HG03139 (cell line): ENCODE measurements at regions not wholly inside any gene's neighbourhood (a gene's known extent, or its start where the extent isn't known, plus 50 kb on each side); places are given as distances from the start of the nearest gene placed in this dataset.

Experiments used
- ATAC-seq: cut with Tn5 transposase; IDR thresholded peaks from one replicate; pipeline ENCODE4 v1.9.1; 2021; ENCODE audit not compliant: unreplicated experiment

DNA sequence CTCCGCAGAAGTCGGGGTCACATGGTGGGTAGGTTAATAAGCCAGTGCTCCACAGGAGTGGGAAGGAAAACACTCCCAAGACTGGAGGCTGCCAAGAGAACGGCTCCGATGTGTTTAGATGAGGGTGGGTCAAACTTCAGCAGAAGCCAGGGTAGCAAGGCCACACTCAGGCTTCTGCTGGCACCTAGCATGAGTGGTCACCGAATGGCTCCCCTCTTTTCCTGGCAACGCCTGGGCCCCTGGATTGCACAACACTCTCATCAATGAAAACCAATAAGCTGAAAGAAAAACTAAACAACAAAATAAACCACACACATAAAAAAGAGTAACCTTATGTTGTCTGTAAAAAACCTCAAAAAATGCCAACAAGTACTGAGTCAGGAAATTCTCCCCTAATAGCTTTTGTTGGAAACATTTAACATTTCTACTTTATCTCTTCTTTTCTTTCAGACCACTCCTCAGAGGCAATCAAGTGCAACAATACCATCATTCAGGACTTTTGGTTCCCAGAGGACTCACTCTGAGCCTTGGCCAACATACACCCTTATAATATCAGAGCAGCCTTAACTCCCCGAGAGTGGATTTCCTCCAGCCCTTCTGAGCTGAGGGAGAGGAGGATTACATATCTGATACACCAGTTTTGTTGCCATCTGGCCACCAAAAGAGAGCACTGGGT is 279.9 kb downstream of the ENC1 start:
- ATAC-seq, result no peak

DNA sequence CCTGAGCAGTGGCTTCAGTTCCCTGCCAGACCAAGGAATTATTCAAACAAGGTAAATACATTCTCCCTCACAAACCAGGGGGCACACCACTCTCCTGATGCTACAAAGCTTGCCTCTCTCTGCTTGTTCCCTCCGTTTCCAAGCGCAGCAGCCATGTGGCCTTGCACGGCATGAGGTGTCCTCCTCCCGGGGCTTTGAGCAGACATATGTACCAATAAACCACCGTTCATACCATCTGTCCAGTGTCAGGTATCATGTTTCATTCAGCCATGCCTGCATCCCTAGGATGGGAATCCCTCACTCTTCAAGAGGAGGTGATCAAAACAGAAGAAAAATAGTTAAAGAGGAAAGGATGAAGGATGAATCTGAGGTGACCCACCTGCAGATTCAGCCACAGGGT is 282.7 kb downstream of the ENC1 start:
- ATAC-seq, result no peak

DNA sequence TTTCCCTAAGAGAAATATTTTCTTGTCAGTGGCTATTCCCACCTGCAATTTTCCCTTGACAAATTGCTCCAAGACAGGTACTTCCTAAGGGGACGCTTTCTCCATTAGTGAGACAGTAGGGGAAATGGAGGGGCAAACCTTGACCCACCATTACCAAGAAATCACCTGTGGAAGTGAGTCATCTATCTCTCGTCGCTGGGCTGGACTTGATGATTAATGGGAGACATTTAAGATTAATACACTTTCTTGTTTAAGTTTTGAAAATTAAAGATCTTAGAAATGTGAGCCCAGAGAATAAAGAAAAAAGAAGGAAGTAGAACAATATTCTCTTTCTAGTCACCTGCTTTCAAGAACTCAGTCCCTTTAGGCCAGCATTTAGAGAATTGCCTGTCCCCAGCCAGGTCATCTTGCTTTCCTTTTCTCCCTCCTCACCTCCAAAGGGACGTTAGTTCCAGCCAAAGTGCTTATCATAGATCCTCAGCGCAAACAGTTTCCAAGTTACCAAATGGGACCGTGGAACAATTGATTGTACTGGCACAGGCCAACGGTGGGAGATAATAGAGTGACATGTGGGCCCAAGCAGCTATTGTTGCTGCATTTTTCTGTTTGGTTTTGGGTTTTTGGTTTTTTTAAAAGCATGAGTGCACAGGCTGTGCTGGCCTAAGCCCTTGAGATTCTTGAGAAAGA is 284.4 kb downstream of the ENC1 start:
- ATAC-seq, result no peak

DNA sequence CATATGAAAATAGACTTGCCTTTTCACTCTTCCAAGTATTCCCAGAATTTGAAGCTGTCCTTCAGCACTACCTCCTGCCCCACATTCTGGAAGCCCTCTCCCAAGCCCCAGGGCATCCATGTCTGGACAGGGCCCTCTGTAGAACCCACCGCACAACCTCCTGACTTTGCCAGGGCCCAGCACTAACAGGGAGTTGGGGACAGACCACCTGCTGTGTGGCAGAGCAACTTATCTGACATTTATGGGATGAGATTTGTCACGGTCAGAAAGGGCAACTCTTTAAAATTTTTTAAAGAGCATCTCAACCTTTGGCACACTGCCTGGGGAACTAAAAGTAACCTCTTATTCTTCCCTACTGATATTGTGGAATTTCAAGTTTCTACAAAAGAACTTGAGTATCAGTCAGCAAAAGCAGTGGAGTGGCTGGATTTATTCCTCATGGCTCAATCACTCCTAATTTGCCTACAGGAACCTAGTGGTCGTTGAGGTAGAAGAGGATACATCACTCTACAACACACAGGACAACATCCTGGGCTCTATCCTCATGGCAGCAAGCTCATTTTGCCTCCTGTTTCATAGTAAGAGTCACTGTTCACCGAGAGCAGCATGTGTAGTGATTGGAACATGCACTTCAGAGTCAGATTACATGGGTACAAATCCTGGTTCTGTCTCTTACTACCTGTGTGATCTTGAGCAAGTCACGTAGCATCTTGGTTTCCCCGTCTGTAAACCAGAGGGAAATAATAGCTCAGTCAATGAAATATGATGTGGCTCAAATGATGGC is 285.3 kb downstream of the ENC1 start:
- no peak for ATAC-seq

DNA sequence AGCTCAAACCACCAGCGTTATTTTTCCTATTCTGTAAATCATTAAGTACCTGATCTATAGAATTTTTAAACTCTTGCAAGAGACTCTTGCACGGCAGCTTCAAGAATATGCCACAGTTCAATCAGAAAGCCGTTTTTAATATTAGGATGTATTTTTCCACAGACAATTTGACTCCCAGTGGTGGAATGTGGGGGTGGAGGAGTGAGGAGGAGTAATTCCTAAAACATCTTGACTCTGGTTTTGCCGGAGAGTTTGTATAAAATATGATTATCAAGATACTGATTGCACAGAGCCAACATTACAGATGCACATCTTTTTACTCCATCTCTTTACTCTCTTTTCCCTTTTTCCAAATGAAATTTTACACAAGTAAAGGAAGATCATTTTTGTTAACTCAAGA is 288.3 kb downstream of the ENC1 start:
- no peak for ATAC-seq

DNA sequence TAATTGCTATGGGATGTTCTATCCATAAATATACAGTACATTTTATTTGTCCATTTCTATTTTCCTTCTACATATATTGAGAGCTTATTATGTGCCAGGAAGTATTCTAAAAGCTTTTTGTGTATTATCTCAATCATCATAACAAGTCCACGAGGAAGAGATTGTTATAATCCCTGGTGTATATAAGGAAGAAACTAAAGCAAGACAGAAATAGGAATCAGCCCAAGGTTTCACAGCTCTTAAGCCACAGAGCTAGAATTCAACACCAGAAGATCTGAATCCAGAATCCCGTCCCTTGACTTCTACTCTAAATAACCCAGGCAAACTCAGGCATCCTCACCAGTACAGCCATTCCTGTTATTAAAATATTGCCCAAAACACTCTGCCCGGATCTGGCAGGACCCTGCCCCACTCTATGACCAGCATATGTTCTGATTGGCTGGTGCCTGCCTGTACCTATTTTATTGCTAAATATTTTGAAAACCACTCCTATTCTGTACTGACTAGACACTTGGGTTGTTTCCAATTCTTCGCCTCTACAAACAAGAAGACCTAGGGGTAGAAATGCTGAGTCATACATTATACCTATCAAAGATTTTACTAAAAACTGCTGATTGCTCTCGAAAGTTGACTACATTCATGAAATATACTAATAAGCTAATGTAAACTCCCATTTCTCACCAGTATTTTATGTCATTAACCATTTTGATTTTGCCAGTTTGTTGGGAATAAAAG is 297.4 kb downstream of the ENC1 start:
- no peak for ATAC-seq

DNA sequence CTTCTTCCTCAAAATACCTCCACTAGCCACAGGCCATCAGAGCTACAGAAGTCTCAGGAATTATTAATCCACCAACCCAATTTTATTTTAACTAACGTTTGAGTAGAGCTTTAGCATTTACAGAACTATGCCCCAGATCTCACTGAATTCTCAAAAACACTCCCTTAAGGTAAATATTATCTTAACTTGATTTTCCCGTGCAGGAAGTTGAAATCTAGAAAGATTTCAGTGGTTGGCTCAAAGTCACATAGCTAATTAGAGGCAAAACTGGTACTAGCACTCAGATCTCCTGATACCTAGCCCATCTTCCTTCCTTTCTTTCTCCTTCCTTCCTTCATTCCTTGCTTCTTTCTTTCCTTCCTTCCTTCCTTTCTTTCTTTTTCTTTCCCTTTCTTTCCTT is 298.3 kb downstream of the ENC1 start:
- ATAC-seq, result no peak

DNA sequence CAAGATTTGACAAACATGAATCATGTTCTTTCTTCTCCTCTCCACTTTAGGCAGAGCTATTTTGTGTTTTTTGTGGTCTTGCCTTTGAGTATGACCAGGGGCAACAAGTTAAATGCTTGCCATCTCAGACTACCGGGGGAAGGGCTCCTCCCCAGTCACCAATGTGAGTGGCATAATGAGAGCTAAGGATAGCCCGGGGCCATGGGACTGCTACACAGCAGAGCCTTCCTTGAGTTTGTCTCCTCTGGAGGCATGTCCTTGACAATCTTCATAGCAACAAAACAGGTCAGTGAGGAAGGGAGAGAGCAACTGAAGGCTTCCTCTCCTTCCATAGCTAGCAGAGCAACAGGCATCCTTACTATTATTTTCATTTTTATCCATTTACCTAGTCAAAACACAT is 299.3 kb downstream of the ENC1 start:
- ATAC-seq, result no peak

DNA sequence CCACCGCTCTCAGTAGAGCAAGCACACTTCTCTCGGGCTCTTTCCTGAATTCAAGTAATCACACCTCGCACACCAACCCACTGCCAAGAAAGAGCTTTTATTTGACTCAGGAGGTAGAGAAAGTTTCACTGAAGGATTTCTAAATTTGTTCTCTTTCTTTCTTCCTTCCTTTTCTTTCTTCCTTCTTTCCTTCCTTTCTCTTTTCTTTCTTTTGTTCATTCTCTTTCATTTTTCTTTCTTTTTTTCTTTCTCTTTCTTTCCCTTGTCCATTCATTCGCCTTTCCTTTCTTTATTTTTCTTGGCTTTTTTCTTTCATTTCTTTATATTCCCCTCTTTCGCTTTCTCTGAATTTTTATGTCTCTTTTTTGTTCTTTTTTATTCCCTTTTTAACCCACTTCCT is 300.1 kb downstream of the ENC1 start:
- no peak for ATAC-seq

DNA sequence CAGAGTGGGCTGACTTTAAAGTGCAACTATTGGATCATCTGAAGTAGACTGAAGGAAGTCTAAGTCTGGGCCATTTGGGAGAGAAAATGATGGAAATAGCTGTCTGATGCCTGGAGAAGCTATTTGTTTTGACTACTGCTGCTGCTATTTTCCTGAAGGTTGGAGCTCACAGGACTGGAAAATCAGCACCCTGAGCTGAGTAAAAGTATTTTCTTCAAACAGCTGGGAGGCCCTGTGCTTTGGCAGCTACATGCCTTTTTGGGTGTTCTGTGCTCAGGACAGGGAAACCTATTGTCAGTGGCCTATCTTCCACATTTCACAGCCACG is 302.6 kb downstream of the ENC1 start:
- no peak for ATAC-seq

DNA sequence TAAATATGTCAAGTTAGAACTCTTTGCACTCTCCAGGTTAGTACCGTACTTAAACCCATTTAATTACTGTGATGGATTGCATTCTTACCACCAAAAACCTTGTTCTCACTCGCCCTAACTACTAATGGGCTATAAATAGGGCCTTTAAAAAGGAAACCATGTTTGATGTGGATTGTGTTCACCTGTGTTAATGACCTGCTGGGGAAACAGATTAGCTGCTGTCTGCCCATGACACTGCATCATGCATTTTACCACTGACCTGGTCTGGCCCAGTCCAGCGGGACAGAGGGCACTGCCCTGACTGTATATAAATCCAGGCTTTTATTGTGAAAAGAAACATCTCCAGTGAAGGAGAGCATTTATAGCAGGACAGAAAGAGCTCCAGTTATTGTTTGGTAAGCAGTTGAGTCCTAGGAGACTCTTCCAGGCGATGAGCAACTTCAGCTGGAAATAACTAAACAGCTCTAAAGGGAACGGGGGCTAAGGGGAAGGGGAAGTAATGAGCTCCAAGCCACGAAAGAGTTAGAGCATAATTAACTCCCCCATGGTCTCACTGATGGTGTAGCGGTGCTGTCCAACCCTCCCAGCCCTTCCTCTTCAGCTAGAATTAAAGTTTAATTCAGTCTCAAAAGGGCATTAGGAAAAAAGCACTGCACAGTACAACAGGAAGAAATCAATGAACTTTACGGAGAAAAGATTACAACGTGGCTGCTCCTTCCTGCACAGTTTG is 303.1 kb downstream of the ENC1 start:
- no peak for ATAC-seq

DNA sequence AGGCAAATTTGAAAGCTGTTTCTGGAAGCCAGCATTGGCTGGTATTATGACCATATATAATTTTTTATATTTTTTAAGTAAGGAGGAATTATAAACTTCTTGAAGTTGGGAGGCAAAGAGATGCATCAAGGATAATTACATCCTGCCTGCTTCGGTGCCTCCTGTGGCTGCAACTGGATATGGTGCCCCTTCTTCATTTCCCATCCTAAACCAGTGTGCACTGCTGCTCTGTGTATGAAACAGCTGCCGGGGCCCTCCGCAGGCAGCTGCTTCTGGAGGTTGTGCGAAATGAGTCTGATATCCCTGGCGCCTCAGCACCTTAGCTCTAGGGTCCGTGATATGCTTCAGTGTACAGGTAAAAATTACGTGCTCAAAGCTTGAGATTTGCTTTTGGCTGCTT is 304.2 kb downstream of the ENC1 start:
- no peak for ATAC-seq

DNA sequence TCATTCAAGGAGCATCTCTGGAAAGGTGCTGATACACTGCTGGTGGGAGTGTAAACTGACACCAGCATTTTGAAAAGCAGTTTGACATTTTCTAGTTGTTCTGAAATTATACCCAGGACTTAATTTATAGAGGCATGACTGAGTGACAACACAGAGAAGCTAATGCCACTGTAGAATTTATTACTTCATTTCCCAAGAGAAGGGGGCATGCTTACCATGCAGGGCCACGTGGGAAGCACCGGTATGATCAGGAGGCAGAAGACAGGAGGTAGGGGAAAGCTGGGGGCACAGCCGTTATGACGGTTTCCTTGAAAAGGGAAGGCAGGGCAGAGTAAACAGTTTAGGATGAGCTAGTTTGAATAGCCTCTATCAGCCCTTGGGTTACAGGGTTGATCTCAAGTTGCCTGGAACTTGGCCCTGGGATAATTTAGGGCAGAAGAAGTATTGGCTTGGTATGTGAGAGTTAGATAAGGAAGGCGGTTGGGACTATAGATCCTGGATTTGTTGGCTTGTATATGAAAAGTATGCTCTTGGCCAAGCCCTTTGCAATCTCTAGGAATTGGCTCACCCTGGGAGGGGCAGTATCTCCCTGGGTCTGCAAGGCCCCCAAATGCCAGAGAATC is 305.7 kb downstream of the ENC1 start:
- ATAC-seq, result no peak

DNA sequence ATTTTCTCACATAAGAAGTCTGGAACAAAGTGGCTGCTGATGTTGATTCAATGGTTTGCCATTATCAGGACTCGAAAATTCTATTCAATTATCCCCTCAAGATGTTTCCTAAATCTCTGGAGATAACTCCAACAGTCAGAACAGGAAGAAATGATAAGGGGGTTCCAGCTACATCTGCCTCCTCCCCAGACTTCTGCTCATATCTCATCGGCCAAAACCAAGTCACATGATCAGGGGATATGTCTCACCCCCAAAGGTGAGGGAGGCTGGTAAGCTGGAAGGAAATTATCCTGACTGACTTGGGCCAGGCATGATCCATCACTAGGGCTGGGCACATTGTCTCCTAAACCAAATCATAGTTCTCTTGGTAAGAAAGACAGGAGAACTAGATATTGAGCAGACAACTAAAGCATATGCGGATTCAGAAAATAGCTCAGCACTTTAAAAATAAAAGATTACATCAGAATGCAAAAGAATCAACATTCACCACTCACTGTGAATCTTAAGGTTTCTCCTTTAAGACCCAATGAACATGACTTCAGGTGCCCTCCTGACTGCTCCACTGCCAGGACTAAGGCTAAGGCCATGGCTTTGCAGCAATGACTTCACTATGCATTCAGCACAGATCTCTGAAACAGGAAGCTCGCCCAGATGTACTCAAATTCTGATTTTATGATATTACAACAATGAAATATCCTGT is 306.3 kb downstream of the ENC1 start:
- ATAC-seq, result no peak

DNA sequence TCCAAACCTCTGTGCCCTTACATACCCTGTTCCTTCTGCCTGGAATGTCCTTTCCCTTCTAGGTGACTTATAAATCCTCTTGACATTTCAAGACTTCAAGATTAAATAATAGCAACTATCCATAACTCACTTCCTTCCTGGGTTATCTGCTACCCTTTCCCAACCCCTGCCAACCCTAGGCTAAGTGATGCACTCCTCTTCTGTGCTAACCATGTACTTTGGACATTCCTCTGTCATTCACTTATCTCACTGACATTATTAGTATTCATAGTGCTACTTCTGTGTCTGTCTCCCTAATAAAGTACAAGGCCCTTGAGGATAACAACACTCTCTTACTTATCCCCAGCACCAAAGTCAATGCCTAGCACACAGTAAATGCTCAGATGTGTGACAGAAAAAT is 307.1 kb downstream of the ENC1 start:
- ATAC-seq, result no peak

DNA sequence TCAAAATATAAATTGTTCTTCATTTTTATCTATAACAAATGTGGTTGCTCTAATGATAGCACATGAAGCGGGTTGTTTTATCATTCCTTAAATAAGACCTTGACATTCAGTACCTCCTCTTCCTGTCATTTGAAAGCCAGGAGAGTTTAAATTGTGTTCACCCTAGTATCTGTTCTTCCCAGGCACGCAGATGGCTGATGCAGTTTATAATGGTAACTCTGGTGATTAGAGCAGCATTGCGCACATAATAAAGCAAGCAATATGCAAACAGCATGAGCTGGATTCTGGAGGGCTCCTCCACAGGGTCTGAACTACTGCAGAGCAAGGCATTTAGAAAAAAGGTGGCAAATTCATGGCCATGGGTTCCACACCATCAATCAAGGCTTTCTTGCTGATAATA is 307.8 kb downstream of the ENC1 start:
- no peak for ATAC-seq

DNA sequence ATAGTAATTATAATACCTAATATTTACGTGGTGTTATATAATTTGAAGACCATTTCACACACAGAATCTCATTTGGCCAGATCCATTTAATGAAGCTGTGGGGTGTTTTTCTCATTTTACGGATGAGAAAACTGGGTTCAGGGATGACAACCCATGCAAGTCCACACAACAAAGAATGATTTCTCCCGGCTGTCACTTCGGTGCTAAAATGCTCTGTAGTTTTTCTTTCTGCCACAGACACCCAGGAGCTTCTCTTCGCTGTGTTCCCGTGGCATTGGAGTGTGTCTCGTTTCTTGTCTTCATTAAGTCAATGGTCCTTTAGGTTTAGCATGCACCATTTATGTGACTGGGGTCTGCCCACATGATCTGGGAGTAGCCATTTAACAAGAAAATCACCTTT is 308.5 kb downstream of the ENC1 start:
- ATAC-seq, result no peak

DNA sequence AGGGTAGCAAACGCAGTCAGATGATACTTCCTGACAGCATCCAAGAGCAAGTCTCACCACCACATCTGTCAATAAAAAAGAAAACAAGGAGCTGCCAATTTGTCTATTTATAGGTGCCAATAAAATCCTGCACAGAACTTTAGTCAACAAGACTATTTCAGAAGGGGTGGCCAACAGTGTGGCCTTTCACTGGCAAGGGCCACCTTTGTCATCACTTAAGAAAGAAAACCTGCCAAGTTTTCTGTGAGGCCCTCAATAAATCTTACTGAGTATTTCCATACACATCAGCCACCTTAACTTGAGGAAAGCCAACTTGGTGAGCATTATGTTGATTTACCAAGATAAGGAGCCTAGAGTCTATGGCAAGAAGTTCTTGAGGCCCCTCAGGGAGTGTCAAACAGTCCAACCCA is 312.3 kb downstream of the ENC1 start:
- ATAC-seq, result no peak

DNA sequence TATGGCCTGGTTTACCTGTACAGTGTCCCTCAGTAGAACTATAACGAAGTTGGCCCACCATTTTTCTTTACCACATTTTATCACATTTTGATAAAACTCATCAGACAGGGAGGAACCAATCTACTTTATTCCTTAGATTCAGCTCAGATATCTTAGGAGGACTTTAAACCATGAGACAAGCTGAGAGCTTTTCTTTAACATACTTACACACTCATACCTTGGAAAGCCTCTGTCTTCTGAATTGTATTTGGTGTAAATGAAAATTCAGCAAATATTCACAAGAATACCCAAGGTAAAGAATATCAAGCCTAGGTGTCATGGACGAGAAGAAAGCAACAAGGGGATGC is 313.2 kb downstream of the ENC1 start:
- no peak for ATAC-seq
